ENCODE measurements at regions not wholly inside any gene's neighbourhood (a gene's known extent, or its start where the extent isn't known, plus 50 kb on each side); places are given as distances from the start of the nearest gene placed in this dataset.

DNA sequence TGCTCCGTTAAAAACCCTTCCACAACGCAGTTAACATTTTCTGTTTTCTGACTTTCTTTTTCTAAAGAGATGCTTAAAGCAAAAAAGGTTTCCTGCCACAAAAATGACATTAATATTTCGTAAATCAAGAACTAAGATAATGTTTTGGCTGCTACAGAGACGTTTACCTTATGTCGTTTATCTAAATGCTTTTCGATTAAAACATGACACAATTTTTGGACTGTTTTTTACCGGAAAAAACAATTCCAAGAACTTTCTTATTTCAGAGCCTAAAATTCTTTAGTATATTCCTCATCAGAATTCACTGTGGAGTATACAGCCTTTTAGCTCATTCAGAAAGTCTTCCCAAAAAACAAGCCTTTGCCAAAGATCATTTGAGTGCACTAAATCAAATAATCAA, 278.0 kb upstream of the TCF4 start:
- in situ Hi-C loops (cut with MboI; ENCODE audit: low sequenced_read_pairs in 4 of 4) (loop anchor here in 1 of 4 donors (10.0 kb wide), 1 partner anchor 451 kb away; no protein-coding TSS in a partner anchor), intact Hi-C loops (cut with DNase I; ENCODE audit: low total_unique reads) (loop anchor here (10.0 kb wide), 3 partner anchors 281 to 709 kb away; partner anchors contain the start of gene TCF4)
- peaks cover 16 to 31% (median 23%) of the 10 kb centered on the region in 3 donors for H3K27me3 ChIP-seq
- ATAC-seq (no peak), DNase-seq (no peak)
- H3K36me3 ChIP-seq = no peaks in the 10 kb centered on the region
- TF ChIP-seq POLR2A (IDR thresholded peaks at IDR 0.05) = no peak
- TF ChIP-seq, protein P1, sequence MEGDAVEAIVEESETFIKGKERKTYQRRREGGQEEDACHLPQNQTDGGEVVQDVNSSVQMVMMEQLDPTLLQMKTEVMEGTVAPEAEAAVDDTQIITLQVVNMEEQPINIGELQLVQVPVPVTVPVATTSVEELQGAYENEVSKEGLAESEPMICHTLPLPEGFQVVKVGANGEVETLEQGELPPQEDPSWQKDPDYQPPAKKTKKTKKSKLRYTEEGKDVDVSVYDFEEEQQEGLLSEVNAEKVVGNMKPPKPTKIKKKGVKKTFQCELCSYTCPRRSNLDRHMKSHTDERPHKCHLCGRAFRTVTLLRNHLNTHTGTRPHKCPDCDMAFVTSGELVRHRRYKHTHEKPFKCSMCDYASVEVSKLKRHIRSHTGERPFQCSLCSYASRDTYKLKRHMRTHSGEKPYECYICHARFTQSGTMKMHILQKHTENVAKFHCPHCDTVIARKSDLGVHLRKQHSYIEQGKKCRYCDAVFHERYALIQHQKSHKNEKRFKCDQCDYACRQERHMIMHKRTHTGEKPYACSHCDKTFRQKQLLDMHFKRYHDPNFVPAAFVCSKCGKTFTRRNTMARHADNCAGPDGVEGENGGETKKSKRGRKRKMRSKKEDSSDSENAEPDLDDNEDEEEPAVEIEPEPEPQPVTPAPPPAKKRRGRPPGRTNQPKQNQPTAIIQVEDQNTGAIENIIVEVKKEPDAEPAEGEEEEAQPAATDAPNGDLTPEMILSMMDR (IDR thresholded peaks at IDR 0.05 in 4 of 5, conservative IDR thresholded peaks at IDR 0.05 in 1 of 5) = no peak
- H3K9me3 ChIP-seq = no peaks in the 10 kb centered on the region
- peak overlapping the region; percentile 2 to 49 (median 30) for H3K27ac ChIP-seq
- peaks cover 3 to 10% of the 10 kb centered on the region in 2 donors for H3K4me1 ChIP-seq
- peak overlapping the region in 1 of 4 donors; percentile 5 for H3K4me3 ChIP-seq

DNA sequence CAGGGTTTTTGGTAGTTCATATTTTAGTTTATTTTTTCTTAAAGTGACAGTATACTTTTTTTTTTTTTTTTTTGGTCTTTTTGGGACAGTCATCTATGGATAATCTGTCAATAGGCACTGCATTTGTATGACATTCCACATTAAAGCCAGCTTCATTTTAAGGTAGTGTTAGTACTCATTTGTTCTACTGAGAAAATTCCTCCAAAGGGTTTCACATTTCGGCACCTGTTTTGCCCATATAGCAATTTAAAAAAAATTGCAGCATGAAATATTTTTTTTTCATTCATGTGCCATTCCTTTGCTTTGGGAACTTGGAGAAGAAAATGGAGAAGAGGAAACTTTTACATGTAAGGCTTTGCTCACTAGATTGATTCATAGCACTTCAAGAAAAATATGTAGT, 276.3 kb upstream of the TCF4 start:
- ATAC-seq = no peak
- TF ChIP-seq, protein P1 (IDR thresholded peaks at IDR 0.05 in 4 of 5, conservative IDR thresholded peaks at IDR 0.05 in 1 of 5) = no peak
- TF ChIP-seq POLR2A (IDR thresholded peaks at IDR 0.05) = no peak
- H3K27ac ChIP-seq = peak overlapping the region; percentile 1 to 53 (median 33)

DNA sequence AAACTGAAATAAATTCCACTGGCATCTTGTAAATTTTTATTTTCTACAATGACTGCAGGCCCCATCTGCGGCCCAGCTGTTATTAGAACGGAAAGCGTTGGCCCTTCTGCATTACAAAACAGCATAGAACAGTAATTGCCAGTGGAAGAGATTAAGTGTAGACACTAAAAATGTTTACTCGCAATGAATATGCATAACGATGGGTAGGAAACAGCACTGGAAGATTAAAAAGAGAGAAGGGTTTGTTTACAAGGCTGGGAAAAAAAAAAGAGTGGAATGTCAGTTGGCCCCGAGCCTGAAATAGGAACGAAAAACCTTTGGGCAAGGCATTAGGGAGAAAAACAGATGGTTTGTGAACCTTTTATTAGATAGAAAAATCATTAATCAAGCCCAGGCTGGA, 275.9 kb upstream of the TCF4 start:
- DNase-seq = no peak
- H3K9me3 ChIP-seq = no peaks in the 10 kb centered on the region
- intact Hi-C loops (cut with DNase I; ENCODE audit: low total_unique reads) (loop anchor here (5.0 to 10.0 kb wide), 4 partner anchors 279 to 711 kb away; partner anchors contain the start of gene TCF4), in situ Hi-C loops (cut with MboI; ENCODE audit: low sequenced_read_pairs in 4 of 4) (loop anchor here in 1 of 4 donors (10.0 kb wide), 1 partner anchor 449 kb away; no protein-coding TSS in a partner anchor)
- H3K27me3 ChIP-seq = peaks cover 29 to 47% (median 39%) of the 10 kb centered on the region in 3 donors
- no peak for TF ChIP-seq POLR2A (IDR thresholded peaks at IDR 0.05)
- TF ChIP-seq, protein P1 (IDR thresholded peaks at IDR 0.05 in 4 of 5, conservative IDR thresholded peaks at IDR 0.05 in 1 of 5) = no peak
- no peaks in the 10 kb centered on the region for H3K36me3 ChIP-seq
- H3K27ac ChIP-seq = peak overlapping the region; percentile 1 to 53 (median 33)
- H3K4me3 ChIP-seq = peak overlapping the region in 1 of 4 donors; percentile 3
- H3K4me1 ChIP-seq = peaks cover 3 to 10% of the 10 kb centered on the region in 2 donors
- ATAC-seq = no peak

More for the DNA sequence above, 276.3 kb upstream of the TCF4 start:
- Histone ChIP-seq H3K27me3 (peaks cover 25 to 43% (median 35%) of the 10 kb centered on the region in 3 donors), H3K4me1 (peaks cover 3 to 10% of the 10 kb centered on the region in 2 donors), H3K4me3 (no peak overlapping the region), H3K9me3 (no peaks in the 10 kb centered on the region), H3K36me3 (no peaks in the 10 kb centered on the region)
- in situ Hi-C loops (cut with MboI; ENCODE audit: low sequenced_read_pairs in 4 of 4) (loop anchor here in 1 of 4 donors (10.0 kb wide), 1 partner anchor 449 kb away; no protein-coding TSS in a partner anchor), intact Hi-C loops (cut with DNase I; ENCODE audit: low total_unique reads) (loop anchor here (5.0 to 10.0 kb wide), 4 partner anchors 279 to 711 kb away; partner anchors contain the start of gene TCF4)
- no peak for DNase-seq

DNA sequence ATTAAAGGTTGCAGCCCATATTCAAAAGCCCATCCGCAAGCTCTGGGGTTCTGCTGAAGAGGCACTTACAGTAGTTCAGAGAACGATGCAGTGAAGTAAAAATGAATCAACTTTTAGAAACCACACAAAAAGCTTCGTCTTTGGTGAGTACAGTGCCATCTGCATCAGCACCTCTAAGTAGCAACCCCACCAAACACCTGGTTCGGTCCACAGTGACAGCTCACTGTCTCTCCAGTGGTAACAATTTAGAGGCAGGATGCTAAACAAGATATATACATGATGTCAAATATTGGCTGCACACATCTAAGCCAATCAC, 275.4 kb upstream of the TCF4 start:
- peak overlapping the region; percentile 1 to 53 (median 14) for H3K27ac ChIP-seq
- no peak for DNase-seq
- TF ChIP-seq POLR2A (IDR thresholded peaks at IDR 0.05) = no peak
- TF ChIP-seq, protein P1 (IDR thresholded peaks at IDR 0.05 in 4 of 5, conservative IDR thresholded peaks at IDR 0.05 in 1 of 5) = no peak
- peak overlapping the region in 3 of 4 donors; percentile 12 to 30 (median 22) for H3K4me3 ChIP-seq
- no peak for ATAC-seq
- no peaks in the 10 kb centered on the region for H3K36me3 ChIP-seq
- intact Hi-C loops (cut with DNase I; ENCODE audit: low total_unique reads) (loop anchor here (5.0 to 10.0 kb wide), 4 partner anchors 279 to 711 kb away; partner anchors contain the start of gene TCF4), in situ Hi-C loops (cut with MboI; ENCODE audit: low sequenced_read_pairs in 4 of 4) (loop anchor here in 1 of 4 donors (10.0 kb wide), 1 partner anchor 449 kb away; no protein-coding TSS in a partner anchor)
- peaks cover 34 to 53% (median 44%) of the 10 kb centered on the region in 3 donors for H3K27me3 ChIP-seq
- H3K9me3 ChIP-seq = no peaks in the 10 kb centered on the region
- peaks cover 3 to 10% of the 10 kb centered on the region in 2 donors for H3K4me1 ChIP-seq

Data from gastrocnemius medialis (tissue), 4 donors.